ENCODE measurements at regions not wholly inside any gene's neighbourhood (a gene's known extent, or its start where the extent isn't known, plus 50 kb on each side); places are given as distances from the start of the nearest gene placed in this dataset.

DNA sequence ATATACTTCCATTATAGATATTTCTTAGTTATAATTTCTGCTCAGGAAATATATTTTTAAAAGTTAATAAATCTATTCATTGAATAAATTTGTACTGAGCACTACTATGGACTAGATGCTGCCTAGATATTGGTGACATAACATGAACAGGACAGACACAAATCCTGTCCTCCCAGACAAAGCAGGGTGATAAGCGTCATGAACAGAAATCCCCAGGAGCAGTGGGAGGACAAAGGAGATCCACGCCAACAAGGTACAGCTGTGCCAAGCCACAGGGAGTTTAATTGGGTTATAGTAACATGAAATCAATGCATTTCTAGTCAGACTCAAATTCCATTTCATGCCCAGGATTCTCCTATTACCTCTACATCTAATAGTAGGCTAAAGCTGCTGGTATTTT lies 171.8 kb upstream of the CPNE8 start:
- H3K4me3 ChIP-seq (ENCODE audit: low read depth, low read length) = no peak overlapping the region
- no peak for DNase-seq (ENCODE audit: low read depth)
- TF ChIP-seq, protein P1, sequence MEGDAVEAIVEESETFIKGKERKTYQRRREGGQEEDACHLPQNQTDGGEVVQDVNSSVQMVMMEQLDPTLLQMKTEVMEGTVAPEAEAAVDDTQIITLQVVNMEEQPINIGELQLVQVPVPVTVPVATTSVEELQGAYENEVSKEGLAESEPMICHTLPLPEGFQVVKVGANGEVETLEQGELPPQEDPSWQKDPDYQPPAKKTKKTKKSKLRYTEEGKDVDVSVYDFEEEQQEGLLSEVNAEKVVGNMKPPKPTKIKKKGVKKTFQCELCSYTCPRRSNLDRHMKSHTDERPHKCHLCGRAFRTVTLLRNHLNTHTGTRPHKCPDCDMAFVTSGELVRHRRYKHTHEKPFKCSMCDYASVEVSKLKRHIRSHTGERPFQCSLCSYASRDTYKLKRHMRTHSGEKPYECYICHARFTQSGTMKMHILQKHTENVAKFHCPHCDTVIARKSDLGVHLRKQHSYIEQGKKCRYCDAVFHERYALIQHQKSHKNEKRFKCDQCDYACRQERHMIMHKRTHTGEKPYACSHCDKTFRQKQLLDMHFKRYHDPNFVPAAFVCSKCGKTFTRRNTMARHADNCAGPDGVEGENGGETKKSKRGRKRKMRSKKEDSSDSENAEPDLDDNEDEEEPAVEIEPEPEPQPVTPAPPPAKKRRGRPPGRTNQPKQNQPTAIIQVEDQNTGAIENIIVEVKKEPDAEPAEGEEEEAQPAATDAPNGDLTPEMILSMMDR (IDR thresholded peaks at IDR 0.05; ENCODE audit: low read depth, low read length, missing control alignments) = no peak

DNA sequence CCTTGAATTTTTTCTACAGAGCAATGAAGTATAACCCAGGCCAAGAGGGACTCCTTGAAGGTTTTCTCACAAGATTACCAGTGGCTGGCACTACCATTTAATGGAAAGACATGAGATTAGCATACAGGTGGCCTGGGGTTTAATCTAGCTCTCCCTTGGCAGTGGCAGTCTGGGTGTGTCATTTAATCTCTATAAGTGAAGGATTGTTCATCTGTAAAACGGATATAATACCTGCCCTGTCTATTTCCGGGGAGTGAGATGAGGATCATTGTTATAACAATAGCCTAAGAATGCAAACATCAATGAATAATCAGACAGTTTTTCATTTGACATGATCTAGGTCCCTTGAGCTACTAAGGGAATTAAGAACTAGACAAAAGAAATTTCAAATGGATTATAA lies 168.7 kb upstream of the CPNE8 start:
- no peak for DNase-seq (ENCODE audit: low read depth)
- no peak overlapping the region for H3K4me3 ChIP-seq (ENCODE audit: low read depth, low read length)
- TF ChIP-seq, protein P1 (IDR thresholded peaks at IDR 0.05; ENCODE audit: low read depth, low read length, missing control alignments) = no peak

DNA sequence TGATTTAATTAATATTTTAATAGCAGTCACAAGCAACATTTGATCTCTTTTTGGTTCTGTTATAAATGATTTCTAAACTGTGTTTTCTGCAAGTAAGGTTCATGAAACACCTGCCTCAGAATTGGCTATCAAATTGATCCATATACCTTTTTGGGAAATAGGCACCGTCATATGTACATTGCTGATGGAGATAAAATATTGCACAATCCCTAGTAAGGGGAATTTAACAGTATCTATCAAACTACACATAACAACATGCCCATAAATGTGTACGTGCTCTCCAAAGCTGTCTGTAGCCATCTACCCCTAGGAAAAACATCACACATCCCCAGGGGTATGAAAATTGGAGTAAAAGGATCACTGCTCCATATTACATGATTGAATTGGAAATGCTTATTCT lies 167.3 kb upstream of the CPNE8 start:
- H3K4me3 ChIP-seq (ENCODE audit: low read depth, low read length) = no peak overlapping the region
- no peak for DNase-seq (ENCODE audit: low read depth)
- TF ChIP-seq, protein P1 (IDR thresholded peaks at IDR 0.05; ENCODE audit: low read depth, low read length, missing control alignments) = no peak

DNA sequence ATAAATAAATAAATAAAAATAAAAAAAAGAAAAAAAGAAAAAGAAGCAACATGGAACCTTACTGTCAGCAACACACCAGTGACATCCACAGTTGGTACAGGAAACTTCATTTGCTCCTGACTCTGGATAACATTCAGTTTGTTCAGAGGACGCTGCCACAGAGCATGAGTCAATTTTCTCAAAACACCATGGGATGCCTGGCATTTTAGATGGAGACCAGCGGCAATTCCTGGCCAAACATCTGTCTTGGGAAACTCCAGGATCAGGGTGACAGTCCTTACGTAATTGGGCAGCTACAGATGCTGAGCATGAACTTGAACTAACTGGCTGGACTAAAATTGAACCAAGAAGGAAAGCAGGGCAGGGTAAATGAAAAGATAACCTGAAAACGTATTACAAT lies 166.2 kb upstream of the CPNE8 start:
- DNase-seq (ENCODE audit: low read depth) = no peak
- H3K4me3 ChIP-seq (ENCODE audit: low read depth, low read length) = no peak overlapping the region
- TF ChIP-seq, protein P1 (IDR thresholded peaks at IDR 0.05; ENCODE audit: low read depth, low read length, missing control alignments) = no peak

DNA sequence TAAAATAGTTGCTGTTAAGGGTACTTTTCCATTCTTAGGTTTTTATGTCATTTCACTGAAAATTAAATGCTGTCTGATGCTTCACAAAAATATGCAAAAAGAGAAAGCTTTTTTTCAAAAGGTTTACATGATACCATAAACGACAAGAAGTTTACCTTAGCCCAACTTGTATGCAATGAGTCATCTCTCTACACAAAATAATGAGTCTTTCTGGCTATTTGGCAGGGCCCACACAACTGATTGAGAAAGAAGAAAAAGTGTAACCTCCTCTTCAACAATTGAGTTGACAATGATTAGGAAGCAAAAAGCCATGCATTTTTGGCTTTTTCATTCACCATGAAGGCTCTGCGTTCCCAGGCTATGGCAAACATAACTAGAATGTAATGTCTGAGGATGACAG lies 165.4 kb upstream of the CPNE8 start:
- DNase-seq (ENCODE audit: low read depth) = no peak
- H3K4me3 ChIP-seq (ENCODE audit: low read depth, low read length) = no peak overlapping the region
- TF ChIP-seq, protein P1 (IDR thresholded peaks at IDR 0.05; ENCODE audit: low read depth, low read length, missing control alignments) = no peak

DNA sequence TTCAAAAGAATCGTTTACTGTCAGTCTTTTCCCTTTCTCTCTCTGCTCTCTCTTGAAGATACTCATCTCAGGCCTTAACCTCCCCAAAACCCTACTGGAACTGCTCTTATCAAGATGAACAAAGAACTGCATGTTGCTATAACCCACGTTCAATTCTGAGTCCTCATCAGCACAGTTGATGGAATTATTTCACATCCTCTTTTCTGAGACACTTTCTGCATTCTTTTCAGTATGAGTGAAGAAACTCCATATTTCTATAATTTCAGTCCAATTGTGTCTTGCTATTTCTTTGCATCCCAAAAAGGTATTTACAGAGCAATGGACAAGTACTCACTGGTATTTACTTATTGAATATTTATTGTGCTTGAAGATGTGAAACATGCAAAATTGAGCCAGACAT lies 160.1 kb upstream of the CPNE8 start:
- TF ChIP-seq, protein P1 (IDR thresholded peaks at IDR 0.05; ENCODE audit: low read depth, low read length, missing control alignments) = no peak
- H3K4me3 ChIP-seq (ENCODE audit: low read depth, low read length) = no peak overlapping the region
- DNase-seq (ENCODE audit: low read depth) = no peak

DNA sequence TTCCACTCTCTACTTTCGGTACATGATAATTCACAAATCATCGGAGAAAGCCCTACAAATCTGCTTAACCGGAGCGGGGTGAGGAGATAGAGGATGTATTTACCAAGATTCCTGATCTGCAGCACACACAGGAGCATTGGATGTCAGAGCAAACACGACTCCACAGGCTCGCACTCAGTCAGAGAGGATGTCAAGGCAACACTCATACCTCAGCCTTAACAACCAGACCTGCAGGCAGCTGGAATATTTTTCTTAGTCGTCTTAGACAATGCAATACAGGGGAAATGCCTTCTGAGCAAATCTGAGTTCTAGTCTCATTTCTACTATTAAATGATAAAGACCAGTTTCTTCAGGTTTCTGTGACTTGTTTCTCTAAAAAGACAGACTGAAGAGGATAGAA lies 159.3 kb upstream of the CPNE8 start:
- TF ChIP-seq, protein P1 (IDR thresholded peaks at IDR 0.05; ENCODE audit: low read depth, low read length, missing control alignments) = no peak
- H3K4me3 ChIP-seq (ENCODE audit: low read depth, low read length) = no peak overlapping the region
- no peak for DNase-seq (ENCODE audit: low read depth)

All from GM12864 (cell line).